ENCODE measurements at regions not wholly inside any gene's neighbourhood (a gene's known extent, or its start where the extent isn't known, plus 50 kb on each side); places are given as distances from the start of the nearest gene placed in this dataset.

GRCh38 chr3:194988495-194989165, 282.3 kb downstream of the XXYLT1 start:
- TF ChIP-seq POLR2AphosphoS5 (IDR thresholded peaks at IDR 0.05; ENCODE audit: low read depth, low read length), result no peak
- TF ChIP-seq TAF1 (IDR thresholded peaks at IDR 0.05; ENCODE audit: borderline replicate concordance, insufficient read depth, low read length), result no peak

Data from PFSK-1 (cell line).